ENCODE measurements at regions not wholly inside any gene's neighbourhood (a gene's known extent, or its start where the extent isn't known, plus 50 kb on each side); places are given as distances from the start of the nearest gene placed in this dataset.

DNA sequence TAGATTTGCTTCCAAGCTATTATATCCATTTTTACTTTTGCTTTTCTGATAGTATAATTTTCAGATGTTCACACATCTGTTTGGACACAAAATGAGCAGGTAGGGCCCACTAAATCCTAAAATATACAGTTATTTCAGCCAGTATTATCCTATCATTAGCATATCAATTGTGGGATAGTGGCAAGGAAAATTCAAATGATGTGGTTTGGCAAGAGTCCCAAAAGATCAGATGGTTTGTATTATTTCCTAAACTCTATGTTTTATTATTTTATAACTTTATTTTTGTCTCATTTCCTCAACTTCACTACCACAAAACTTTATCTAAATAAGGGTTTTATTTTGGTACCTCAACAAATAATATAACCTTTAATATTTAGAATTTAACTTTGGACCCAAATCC lies 1659.6 kb downstream of the NCAM2 start:
- TF ChIP-seq, protein P1, sequence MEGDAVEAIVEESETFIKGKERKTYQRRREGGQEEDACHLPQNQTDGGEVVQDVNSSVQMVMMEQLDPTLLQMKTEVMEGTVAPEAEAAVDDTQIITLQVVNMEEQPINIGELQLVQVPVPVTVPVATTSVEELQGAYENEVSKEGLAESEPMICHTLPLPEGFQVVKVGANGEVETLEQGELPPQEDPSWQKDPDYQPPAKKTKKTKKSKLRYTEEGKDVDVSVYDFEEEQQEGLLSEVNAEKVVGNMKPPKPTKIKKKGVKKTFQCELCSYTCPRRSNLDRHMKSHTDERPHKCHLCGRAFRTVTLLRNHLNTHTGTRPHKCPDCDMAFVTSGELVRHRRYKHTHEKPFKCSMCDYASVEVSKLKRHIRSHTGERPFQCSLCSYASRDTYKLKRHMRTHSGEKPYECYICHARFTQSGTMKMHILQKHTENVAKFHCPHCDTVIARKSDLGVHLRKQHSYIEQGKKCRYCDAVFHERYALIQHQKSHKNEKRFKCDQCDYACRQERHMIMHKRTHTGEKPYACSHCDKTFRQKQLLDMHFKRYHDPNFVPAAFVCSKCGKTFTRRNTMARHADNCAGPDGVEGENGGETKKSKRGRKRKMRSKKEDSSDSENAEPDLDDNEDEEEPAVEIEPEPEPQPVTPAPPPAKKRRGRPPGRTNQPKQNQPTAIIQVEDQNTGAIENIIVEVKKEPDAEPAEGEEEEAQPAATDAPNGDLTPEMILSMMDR (IDR thresholded peaks at IDR 0.05): no peak
- no peak for FAIRE-seq
- intact Hi-C loops (cut with DNase I): no loop called here
- H3K36me3 ChIP-seq: no peaks in the 10 kb centered on the region
- DNase-seq: no peak
- H3K27ac ChIP-seq: no peak overlapping the region
- no peak overlapping the region for H3K4me3 ChIP-seq
- no peaks in the 10 kb centered on the region for H3K4me1 ChIP-seq
- ATAC-seq: no peak
- no peaks in the 10 kb centered on the region for H3K27me3 ChIP-seq
- H3K9me3 ChIP-seq: no peaks in the 10 kb centered on the region

DNA sequence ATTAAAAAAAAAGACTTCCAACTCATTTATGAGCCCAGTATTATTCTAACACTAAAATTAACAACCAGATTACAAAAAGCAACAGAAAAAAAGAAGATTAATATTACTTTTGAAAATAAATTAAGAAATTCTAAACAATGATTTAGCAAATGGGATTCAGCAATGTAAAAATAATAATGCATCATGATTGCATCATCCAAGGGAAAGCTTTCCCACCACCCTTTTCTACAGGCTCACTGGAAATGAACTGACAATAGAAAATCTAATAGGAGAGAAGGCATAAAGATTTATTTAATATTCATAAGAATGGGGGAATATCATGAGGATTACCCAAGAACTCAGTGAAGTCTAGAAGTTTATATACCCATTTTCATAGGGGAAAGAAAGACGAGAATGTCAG lies 1671.9 kb downstream of the NCAM2 start:
- Histone ChIP-seq H3K27ac (no peak overlapping the region), H3K4me3 (no peak overlapping the region), H3K9me3 (no peaks in the 10 kb centered on the region), H3K27me3 (no peaks in the 10 kb centered on the region), H3K36me3 (no peaks in the 10 kb centered on the region), H3K4me1 (no peaks in the 10 kb centered on the region)
- DNase-seq: no peak
- intact Hi-C loops (cut with DNase I): no loop called here
- no peak for ATAC-seq
- FAIRE-seq: no peak
- WGBS, 2 donors: 36 to 72% methylated on average over 1 of the region's 1 CpG
- TF ChIP-seq, protein P1 (IDR thresholded peaks at IDR 0.05): no peak

DNA sequence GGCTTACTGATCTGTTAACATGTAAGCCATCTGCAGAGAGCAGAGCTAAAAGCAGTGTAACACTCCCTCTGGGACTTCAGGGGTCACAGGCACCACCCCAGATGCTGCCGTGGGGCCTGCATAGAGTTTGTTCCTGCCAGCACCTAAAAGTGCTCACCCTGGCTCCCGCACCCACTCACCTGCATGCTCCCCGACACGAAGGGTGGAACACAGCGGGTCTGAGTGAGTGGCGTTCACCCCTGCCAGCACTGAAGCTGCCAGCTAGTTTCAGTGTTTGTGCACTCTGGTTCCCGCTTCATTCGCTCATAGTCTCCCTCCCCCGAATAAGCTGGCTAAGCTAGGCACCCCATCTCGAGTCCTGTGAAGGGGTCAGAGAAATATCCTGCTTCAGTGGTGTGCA lies 1681.0 kb downstream of the NCAM2 start:
- DNase-seq: no peak
- Histone ChIP-seq H3K27ac (no peak overlapping the region), H3K36me3 (no peaks in the 10 kb centered on the region), H3K27me3 (no peaks in the 10 kb centered on the region), H3K4me1 (no peaks in the 10 kb centered on the region), H3K9me3 (no peaks in the 10 kb centered on the region), H3K4me3 (no peak overlapping the region)
- TF ChIP-seq, protein P1 (IDR thresholded peaks at IDR 0.05): no peak
- ATAC-seq: no peak
- 64 to 75% methylated on average over 10 of the region's 10 CpGs for WGBS, 2 donors
- no peak for FAIRE-seq
- intact Hi-C loops (cut with DNase I): no loop called here

DNA sequence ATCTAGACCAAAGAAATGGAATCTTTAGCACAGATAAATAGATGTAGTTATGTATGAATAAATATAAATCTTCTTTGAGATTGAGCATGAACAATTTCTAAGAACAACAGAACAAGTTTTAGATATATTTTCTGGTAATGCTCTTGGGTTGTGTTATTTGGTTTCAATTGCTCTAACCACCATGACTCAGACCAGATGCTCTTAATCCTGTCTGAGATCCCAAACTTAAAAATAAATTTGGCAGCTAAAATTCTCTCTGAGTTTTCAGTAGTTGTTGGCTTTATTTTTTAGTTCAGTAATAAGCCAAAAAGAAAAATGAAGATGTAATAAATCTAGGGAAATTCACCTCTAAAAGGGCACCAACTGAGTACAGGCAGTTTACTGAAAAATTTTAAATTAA lies 1693.4 kb downstream of the NCAM2 start:
- no peaks in the 10 kb centered on the region for H3K9me3 ChIP-seq
- TF ChIP-seq, protein P1 (IDR thresholded peaks at IDR 0.05): no peak
- H3K27ac ChIP-seq: no peak overlapping the region
- H3K4me1 ChIP-seq: no peaks in the 10 kb centered on the region
- ATAC-seq (peak in 1 of 4 donors; percentile 18), FAIRE-seq (no peak), DNase-seq (no peak)
- H3K27me3 ChIP-seq: no peaks in the 10 kb centered on the region
- H3K36me3 ChIP-seq: no peaks in the 10 kb centered on the region
- intact Hi-C loops (cut with DNase I): no loop called here
- no peak overlapping the region for H3K4me3 ChIP-seq

DNA sequence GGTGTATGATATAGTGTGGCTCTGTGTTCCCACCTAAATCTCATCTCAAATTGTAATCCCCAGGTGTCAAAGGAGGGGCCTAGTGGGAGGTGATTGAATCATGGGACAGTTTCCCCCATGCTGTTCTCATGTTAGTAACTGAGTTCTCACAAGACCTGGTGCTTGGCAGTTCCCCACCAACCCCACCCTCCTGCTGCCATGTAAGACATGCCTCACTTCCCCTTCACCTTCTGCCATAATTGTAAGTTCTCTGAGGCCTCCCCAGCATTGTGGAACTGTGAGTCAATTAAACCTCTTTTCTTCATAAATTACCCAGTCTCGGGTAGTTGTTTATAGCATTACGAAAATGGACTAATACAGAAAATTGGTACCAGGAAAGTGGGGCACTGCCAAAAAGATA lies 1705.3 kb downstream of the NCAM2 start:
- no peak for FAIRE-seq
- H3K27me3 ChIP-seq: no peaks in the 10 kb centered on the region

More for the DNA sequence above, 1705.3 kb downstream of the NCAM2 start:
- Histone ChIP-seq H3K9me3 (no peaks in the 10 kb centered on the region), H3K36me3 (no peaks in the 10 kb centered on the region), H3K27ac (no peak overlapping the region), H3K4me1 (no peaks in the 10 kb centered on the region), H3K4me3 (no peak overlapping the region)
- WGBS, 2 donors: 67 to 76% methylated on average over 2 of the region's 2 CpGs
- intact Hi-C loops (cut with DNase I): no loop called here
- no peak for ATAC-seq
- TF ChIP-seq, protein P1 (IDR thresholded peaks at IDR 0.05): no peak
- DNase-seq: no peak
